HCT116 (cell line): ENCODE measurements at regions not wholly inside any gene's neighbourhood (a gene's known extent, or its start where the extent isn't known, plus 50 kb on each side); places are given as distances from the start of the nearest gene placed in this dataset.

Experiments
- ATAC-seq: fragments of 200-7000 bp; cut with Tn5 transposase; 2 replicates; pipeline ENCODE4 v1.9.1; 2020; ENCODE audit warnings: mild to moderate bottlenecking, moderate library complexity
- BruUV-seq: library from RNA; stranded (reverse); fragments of 400-500 nt; replicated peaks from 2 replicates; lab custom pipeline; 2021; lab: Mats Ljungman, UMichigan
- CTCF ChIA-PET: fragments of 300-600 bp; sonication (Branson Sonifier 250); formaldehyde crosslinking; loops from one replicate; lab custom pipeline; 2021; ENCODE audit warnings: antibody characterized with exemption; lab: Charles Lee
- POLR2A ChIA-PET: fragments of 300-600, 350-600 bp; sonication (Branson Sonifier 250); formaldehyde crosslinking; loops from one replicate; lab custom pipeline; 2021; ENCODE audit warnings: antibody characterized with exemption; lab: Charles Lee
- RAD21 ChIA-PET, 2 experiments: fragments of 300-600 bp; sonication (Branson Sonifier 250); formaldehyde crosslinking; loops; one replicate each; lab custom pipeline; 2023; ENCODE audit warnings: low total read pairs in 2 of 2; ENCODE audit not compliant: uncharacterized antibody in 2 of 2, unreplicated experiment in 2 of 2, low non-redundant PET in 1 of 2; lab: Charles Lee
- DNase-seq: peaks from one replicate; pipeline ENCODE4 v3.0.0-alpha.2; 2010; ENCODE audit warnings: low read depth, low spot score
- H2AFZ ChIP-seq: fragments of 200-600 bp; shearing (Covaris generic), sonication (generic); 2 replicates; pipeline ENCODE4 v1.6.1; 2017; ENCODE audit warnings: low read depth, mixed run types, mixed read lengths, antibody characterized with exemption, low read length; ENCODE audit not compliant: poor library complexity, severe bottlenecking
- H3K27ac ChIP-seq: 2 replicates; pipeline ENCODE4 v1.5.1; 2012; ENCODE audit warnings: low read depth, low read length
- H3K27me3 ChIP-seq: fragments of 200-600 bp; sonication (generic); 2 replicates; pipeline ENCODE4 v1.6.1; 2016; ENCODE audit warnings: mixed run types, low read length, mixed read lengths; ENCODE audit not compliant: insufficient read depth
- H3K36me3 ChIP-seq, 2 experiments: fragments of 200-500 bp in 1 of 2; fragments of 200-600 bp in 1 of 2; sonication (Bioruptor generic) in 1 of 2; sonication (generic) in 1 of 2; 2 replicates each; pipeline versions ENCODE4 v1.5.1 to v1.6.1; 2014 to 2016; ENCODE audit warnings: low read length in 2 of 2, inconsistent platforms in 1 of 2, mixed read lengths in 1 of 2, mixed run types in 1 of 2; ENCODE audit not compliant: insufficient read depth in 2 of 2, control insufficient read depth in 1 of 2
- H3K4me1 ChIP-seq, 2 experiments: fragments of 200-600 bp in 1 of 2; sonication (generic) in 1 of 2; 2 replicates each; pipeline versions ENCODE4 v1.5.1 to v1.6.1; 2012 to 2017; ENCODE audit warnings: low read length in 2 of 2, inconsistent platforms in 1 of 2, mild to moderate bottlenecking in 1 of 2, mixed read lengths in 1 of 2, mixed run types in 1 of 2, moderate library complexity in 1 of 2; ENCODE audit not compliant: insufficient read depth in 2 of 2, control insufficient read depth in 1 of 2
- H3K4me2 ChIP-seq: fragments of 200-600 bp; sonication (generic); 2 replicates; pipeline ENCODE4 v1.6.1; 2017; ENCODE audit warnings: mixed run types, low read length, mixed read lengths
- H3K4me3 ChIP-seq, 2 experiments: fragments of 200-600 bp in 1 of 2; sonication (generic) in 1 of 2; replicated peaks in 1 of 2; 2 replicates each; pipeline ENCODE4 v1.5.1; 2011 to 2016; ENCODE audit warnings: low read length in 2 of 2, control low read depth in 1 of 2, low read depth in 1 of 2, mild to moderate bottlenecking in 1 of 2, mixed read lengths in 1 of 2, mixed run types in 1 of 2
- H3K79me2 ChIP-seq: fragments of 200-600 bp; sonication (generic); 2 replicates; pipeline ENCODE4 v1.6.1; 2017; ENCODE audit warnings: mild to moderate bottlenecking, mixed run types, low read length, moderate library complexity, mixed read lengths; ENCODE audit not compliant: insufficient read depth
- H3K9ac ChIP-seq: fragments of 200-600 bp; sonication (generic); 2 replicates; pipeline ENCODE4 v1.6.1; 2016; ENCODE audit warnings: low read length, mixed read lengths
- H3K9me2 ChIP-seq: fragments of 200-600 bp; sonication (generic), shearing (Covaris generic); 2 replicates; pipeline ENCODE4 v1.6.1; 2017; ENCODE audit warnings: mixed run types, mild to moderate bottlenecking, moderate library complexity; ENCODE audit not compliant: insufficient read depth
- H3K9me3 ChIP-seq, 2 experiments: fragments of 200-500 bp in 1 of 2; fragments of 200-600 bp in 1 of 2; sonication (Bioruptor generic) in 1 of 2; sonication (generic) in 1 of 2; 2 replicates each; pipeline ENCODE4 v1.6.1; 2014 to 2017; ENCODE audit warnings: low read length in 2 of 2, mixed read lengths in 2 of 2, inconsistent platforms in 1 of 2, low read depth in 1 of 2, mild to moderate bottlenecking in 1 of 2, mixed run types in 1 of 2, moderate library complexity in 1 of 2; ENCODE audit not compliant: control insufficient read depth in 1 of 2, insufficient read depth in 1 of 2
- H4K20me1 ChIP-seq: fragments of 200-600 bp; sonication (generic), shearing (Covaris generic); 2 replicates; pipeline ENCODE4 v1.6.1; 2017; ENCODE audit warnings: mixed run types, mild to moderate bottlenecking, moderate library complexity; ENCODE audit not compliant: insufficient read depth
- ATF3 ChIP-seq: IDR thresholded peaks from 2 replicates; pipeline ENCODE4 v1.6.1; 2012
- CBX3 ChIP-seq: IDR thresholded peaks from 2 replicates; pipeline ENCODE4 v1.6.1; 2012; ENCODE audit warnings: low read depth
- CEBPB ChIP-seq: IDR thresholded peaks from 2 replicates; pipeline ENCODE4 v1.6.1; 2012; ENCODE audit warnings: low read depth
- CTCF ChIP-seq, 3 experiments: fragments of 200-600 bp in 1 of 3; sonication (generic) in 1 of 3; IDR thresholded peaks in 2 of 3; conservative IDR thresholded peaks in 1 of 3; 2 replicates each; pipeline ENCODE4 v1.5.1; 2012 to 2017; ENCODE audit warnings: low read depth in 2 of 3, low read length in 2 of 3, antibody characterized with exemption in 1 of 3, borderline replicate concordance in 1 of 3, control low read depth in 1 of 3, mild to moderate bottlenecking in 1 of 3, mixed read lengths in 1 of 3, mixed run types in 1 of 3, moderate library complexity in 1 of 3; ENCODE audit not compliant: insufficient read depth in 1 of 3
- EGR1 ChIP-seq: IDR thresholded peaks from 2 replicates; pipeline ENCODE4 v1.6.1; 2012; ENCODE audit warnings: low read depth
- EZH2 ChIP-seq: fragments of 200-600 bp; sonication (generic); IDR thresholded peaks from 2 replicates; pipeline ENCODE4 v1.6.1; 2017; ENCODE audit warnings: antibody characterized with exemption, mixed run types
- FOSL1 ChIP-seq: IDR thresholded peaks from 2 replicates; pipeline ENCODE4 v1.6.1; 2012; ENCODE audit warnings: low read depth
- JUND ChIP-seq: IDR thresholded peaks from 2 replicates; pipeline ENCODE4 v1.6.1; 2012
- MAX ChIP-seq: IDR thresholded peaks from 2 replicates; pipeline ENCODE4 v1.6.1; 2012
- POLR2A ChIP-seq: IDR thresholded peaks from 2 replicates; pipeline ENCODE4 v1.7.0; 2011; ENCODE audit warnings: borderline replicate concordance; ENCODE audit not compliant: insufficient read depth, insufficient read length; ENCODE audit errors: extremely low read depth
- POLR2AphosphoS5 ChIP-seq: IDR thresholded peaks from 2 replicates; pipeline ENCODE4 v1.6.1; 2011; ENCODE audit warnings: mild to moderate bottlenecking, low read depth, low read length, moderate library complexity
- SRF ChIP-seq: IDR thresholded peaks from 2 replicates; pipeline ENCODE4 v1.6.1; 2012; ENCODE audit warnings: low read depth
- TCF7L2 ChIP-seq: IDR thresholded peaks from 2 replicates; pipeline ENCODE4 v1.7.0; 2011; ENCODE audit warnings: borderline replicate concordance, inconsistent platforms; ENCODE audit not compliant: insufficient read depth, insufficient read length; ENCODE audit errors: extremely low read depth
- ZFX ChIP-seq: fragments of 450-650 bp; IDR thresholded peaks from 2 replicates; pipeline ENCODE4 v1.6.1; 2017
- intact Hi-C: fragments of 100-400 bp; cut with micrococcal nuclease; formaldehyde crosslinking; loops from 2 replicates; pipeline ENCODE4 v1.10.0; 2022

GRCh38 chr2:182587831-182588230 is 128.2 kb upstream of the DNAJC10 start:
- H3K79me2 ChIP-seq: no peaks in the 10 kb centered on the region
- no peaks in the 10 kb centered on the region for H3K9me2 ChIP-seq
- no peak overlapping the region for H3K9ac ChIP-seq
- DNase-seq: no peak
- no peaks in the 10 kb centered on the region for H3K36me3 ChIP-seq
- CTCF ChIA-PET: no interaction called here
- no TSS peak for BruUV-seq
- no peak overlapping the region for H3K27ac ChIP-seq
- POLR2A ChIA-PET: no interaction called here
- no peak for ATAC-seq
- H3K9me3 ChIP-seq: no peaks in the 10 kb centered on the region
- no peaks in the 10 kb centered on the region for H4K20me1 ChIP-seq
- no peaks in the 10 kb centered on the region for H3K27me3 ChIP-seq
- peak overlapping the region; percentile 60 for H2AFZ ChIP-seq
- intact Hi-C loops: no loop called here
- RAD21 ChIA-PET: no interaction called here
- TF ChIP-seq JUND (no peak), FOSL1 (no peak), POLR2AphosphoS5 (no peak), EZH2 (no peak), CEBPB (no peak), EGR1 (no peak), ZFX (no peak), SRF (no peak), CTCF (IDR thresholded peaks at IDR 0.05 in 2 of 3, conservative IDR thresholded peaks at IDR 0.05 in 1 of 3; ENCODE audit: borderline replicate concordance in 1 of 3, insufficient read depth in 1 of 3, low read depth in 2 of 3, low read length in 2 of 3) (no peak), MAX (no peak), ATF3 (no peak), CBX3 (no peak), POLR2A (no peak), TCF7L2 (no peak)
- H3K4me1 ChIP-seq: peaks cover 0 to 2% of the 10 kb centered on the region in 2 experiments; a peak in 3 of 4 replicates
- no peak overlapping the region for H3K4me3 ChIP-seq
- no peak overlapping the region for H3K4me2 ChIP-seq
